GM04504 (cell line): ENCODE measurements at regions not wholly inside any gene's neighbourhood (a gene's known extent, or its start where the extent isn't known, plus 50 kb on each side); places are given as distances from the start of the nearest gene placed in this dataset.
"Not testable (repeated sequence)": the region's sequence is repeated elsewhere in the genome, so short reads cannot be mapped to it uniquely, and the experiment has no call there.

Source experiments
- DNase-seq: peaks from one replicate; pipeline ENCODE4 v3.0.0-alpha.2; 2012; ENCODE audit warnings: low read depth

GRCh38 chr2:19651466-19651865 is 250.3 kb downstream of the TTC32 start:
- DNase-seq = no peak

GRCh38 chr2:19649785-19650380 is 251.9 kb downstream of the TTC32 start:
- peak; percentile 96 for DNase-seq

- DNase-seq = no peak
Measured at GRCh38 chr2:19649142-19649541, 252.6 kb downstream of the TTC32 start.

GRCh38 chr2:19648583-19648982 is 253.2 kb downstream of the TTC32 start:
- DNase-seq = peak; percentile 73

- no peak for DNase-seq
Measured at GRCh38 chr2:19646987-19647386, 254.8 kb downstream of the TTC32 start.

GRCh38 chr2:19644763-19645162 is 257.0 kb downstream of the TTC32 start:
- no peak for DNase-seq

- DNase-seq = no peak
Measured at GRCh38 chr2:19643117-19643518, 258.7 kb downstream of the TTC32 start.

GRCh38 chr2:19642501-19642900 is 259.3 kb downstream of the TTC32 start:
- no peak for DNase-seq

GRCh38 chr2:19635951-19636510 is 265.8 kb downstream of the TTC32 start:
- DNase-seq = no peak

GRCh38 chr2:19632403-19632991 is 269.3 kb downstream of the TTC32 start:
- peak; percentile 53 for DNase-seq

- no peak for DNase-seq
Measured at GRCh38 chr2:19631871-19632270, 269.9 kb downstream of the TTC32 start.

- DNase-seq = no peak
Measured at GRCh38 chr2:19630921-19631320, 270.9 kb downstream of the TTC32 start.

- no peak for DNase-seq
Measured at GRCh38 chr2:19627359-19627758, 268.9 kb upstream of the OSR1 start.

GRCh38 chr2:19623488-19623887 is 265.1 kb upstream of the OSR1 start:
- DNase-seq = peak; percentile 58

GRCh38 chr2:19617257-19617848 is 258.9 kb upstream of the OSR1 start:
- DNase-seq = no peak

GRCh38 chr2:19615402-19615801 is 257.0 kb upstream of the OSR1 start:
- not testable (repeated sequence) for DNase-seq

- DNase-seq = peak; percentile 66
Measured at GRCh38 chr2:19614066-19614465, 255.6 kb upstream of the OSR1 start.

- DNase-seq = peak; percentile 99
Measured at GRCh38 chr2:19611491-19612332, 253.3 kb upstream of the OSR1 start.

GRCh38 chr2:19609266-19609665 is 250.8 kb upstream of the OSR1 start:
- DNase-seq = no peak

GRCh38 chr2:19607931-19608771 is 249.7 kb upstream of the OSR1 start:
- peak; percentile 83 for DNase-seq

- peak; percentile 35 for DNase-seq
Measured at GRCh38 chr2:19607400-19607799, 249.0 kb upstream of the OSR1 start.

- DNase-seq = no peak
Measured at GRCh38 chr2:19600982-19601381, 242.6 kb upstream of the OSR1 start.
